ENCODE measurements at regions not wholly inside any gene's neighbourhood (a gene's known extent, or its start where the extent isn't known, plus 50 kb on each side); places are given as distances from the start of the nearest gene placed in this dataset.

DNA sequence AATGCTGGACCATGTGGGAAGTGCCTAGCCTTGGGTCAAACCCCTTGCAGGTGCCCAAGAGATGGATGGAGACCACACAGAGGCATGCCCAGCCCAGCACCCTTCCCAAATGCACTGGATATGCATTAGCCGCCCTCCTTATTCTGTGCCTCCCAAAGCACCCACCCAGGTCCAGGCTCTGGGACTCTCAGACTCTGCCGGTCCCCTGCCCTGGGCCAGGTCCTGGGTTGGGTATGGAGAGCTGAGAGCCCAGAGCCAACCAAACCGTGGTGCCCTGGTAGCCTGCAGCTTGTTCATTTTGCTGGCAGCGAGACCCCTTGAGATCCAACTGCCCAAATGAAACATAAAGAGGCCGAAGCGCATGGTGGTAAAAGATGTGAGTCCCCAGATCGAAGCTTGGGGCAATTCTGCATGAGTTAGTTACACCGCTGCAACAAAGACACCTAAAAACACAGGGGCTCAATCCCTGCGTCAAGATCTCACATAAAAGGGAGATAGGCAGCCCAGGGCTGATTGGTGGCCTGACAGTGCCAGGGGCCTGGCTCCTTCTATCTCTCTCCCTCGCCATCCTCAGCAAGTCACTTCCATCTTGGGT is 61.5 kb downstream of the MYEOV start:
- Histone ChIP-seq H3K4me1 (peaks cover 0 to 17% (median 10%) of the 10 kb centered on the region in 6 donors), H3K36me3 (no peaks in the 10 kb centered on the region), H3K4me3 (no peak overlapping the region), H3K27ac (no peak overlapping the region), H3K9me3 (peaks cover 4 to 15% (median 10%) of the 10 kb centered on the region in 8 donors), H3K27me3 (replicated peaks in 1 of 7) (peaks cover 0 to 12% (median 0%) of the 10 kb centered on the region in 7 donors)
- no peak for DNase-seq
- intact Hi-C loops (cut with DNase I; ENCODE audit: low total_unique reads) = no loop called here
- 89 to 96% (median 93%) methylated on average over 10 of the region's 10 CpGs for WGBS, 5 donors
- TF ChIP-seq POLR2AphosphoS5 (IDR thresholded peaks at IDR 0.05) (no peak), POLR2A (IDR thresholded peaks at IDR 0.05) (no peak)
- TF ChIP-seq, protein P1, sequence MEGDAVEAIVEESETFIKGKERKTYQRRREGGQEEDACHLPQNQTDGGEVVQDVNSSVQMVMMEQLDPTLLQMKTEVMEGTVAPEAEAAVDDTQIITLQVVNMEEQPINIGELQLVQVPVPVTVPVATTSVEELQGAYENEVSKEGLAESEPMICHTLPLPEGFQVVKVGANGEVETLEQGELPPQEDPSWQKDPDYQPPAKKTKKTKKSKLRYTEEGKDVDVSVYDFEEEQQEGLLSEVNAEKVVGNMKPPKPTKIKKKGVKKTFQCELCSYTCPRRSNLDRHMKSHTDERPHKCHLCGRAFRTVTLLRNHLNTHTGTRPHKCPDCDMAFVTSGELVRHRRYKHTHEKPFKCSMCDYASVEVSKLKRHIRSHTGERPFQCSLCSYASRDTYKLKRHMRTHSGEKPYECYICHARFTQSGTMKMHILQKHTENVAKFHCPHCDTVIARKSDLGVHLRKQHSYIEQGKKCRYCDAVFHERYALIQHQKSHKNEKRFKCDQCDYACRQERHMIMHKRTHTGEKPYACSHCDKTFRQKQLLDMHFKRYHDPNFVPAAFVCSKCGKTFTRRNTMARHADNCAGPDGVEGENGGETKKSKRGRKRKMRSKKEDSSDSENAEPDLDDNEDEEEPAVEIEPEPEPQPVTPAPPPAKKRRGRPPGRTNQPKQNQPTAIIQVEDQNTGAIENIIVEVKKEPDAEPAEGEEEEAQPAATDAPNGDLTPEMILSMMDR (IDR thresholded peaks at IDR 0.05 in 8 of 11, conservative IDR thresholded peaks at IDR 0.05 in 3 of 11) = no peak

DNA sequence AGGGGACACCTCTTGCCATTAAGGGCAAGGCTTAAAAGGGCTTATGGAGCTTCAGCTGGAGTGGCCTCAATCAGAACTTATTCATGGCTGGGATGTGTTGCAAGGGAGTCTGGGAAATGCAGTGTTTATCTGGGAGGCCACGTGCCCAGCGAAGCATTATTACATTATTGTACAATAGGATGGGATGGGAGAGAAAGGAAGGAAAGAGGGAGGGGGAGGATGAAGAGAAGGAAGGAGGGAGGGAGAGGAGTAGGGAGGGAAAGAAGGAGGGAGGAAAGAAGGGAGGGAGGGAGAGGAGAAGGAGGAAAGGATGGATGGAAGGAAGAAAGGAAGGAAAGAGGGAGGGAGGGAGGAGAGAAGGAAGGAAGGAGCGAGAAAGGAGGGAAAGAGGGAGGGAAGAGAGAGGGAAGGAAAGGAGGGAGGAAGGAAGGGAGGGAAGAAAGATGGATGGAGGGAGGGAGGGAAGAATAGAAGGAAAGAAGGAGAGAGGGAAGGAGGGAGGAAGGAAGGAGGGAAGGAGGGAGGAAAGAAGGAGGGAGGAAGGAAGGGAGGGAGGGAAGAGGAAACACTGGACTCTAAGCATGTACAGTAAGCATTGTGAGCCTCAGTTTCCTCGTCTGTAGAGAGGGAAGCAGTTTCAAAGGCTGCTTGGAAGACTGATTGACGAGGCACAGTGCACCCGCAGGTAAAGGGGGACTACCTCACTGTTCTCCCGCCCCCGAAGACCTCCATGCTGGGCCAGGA is 62.2 kb downstream of the MYEOV start:
- peaks cover 0 to 12% (median 0%) of the 10 kb centered on the region in 7 donors for H3K27me3 ChIP-seq (replicated peaks in 1 of 7)
- TF ChIP-seq POLR2A (IDR thresholded peaks at IDR 0.05) = no peak
- TF ChIP-seq, protein P1 (IDR thresholded peaks at IDR 0.05 in 8 of 11, conservative IDR thresholded peaks at IDR 0.05 in 3 of 11) = no peak
- TF ChIP-seq POLR2AphosphoS5 (IDR thresholded peaks at IDR 0.05) = no peak
- H3K4me1 ChIP-seq = peaks cover 0 to 17% (median 10%) of the 10 kb centered on the region in 6 donors
- H3K4me3 ChIP-seq = no peak overlapping the region
- WGBS, 5 donors = 79 to 90% (median 84%) methylated on average over 8 of the region's 8 CpGs
- H3K36me3 ChIP-seq = no peaks in the 10 kb centered on the region
- DNase-seq = no peak
- intact Hi-C loops (cut with DNase I; ENCODE audit: low total_unique reads) = no loop called here
- no peak overlapping the region for H3K27ac ChIP-seq
- H3K9me3 ChIP-seq = peaks cover 4 to 16% (median 10%) of the 10 kb centered on the region in 8 donors

DNA sequence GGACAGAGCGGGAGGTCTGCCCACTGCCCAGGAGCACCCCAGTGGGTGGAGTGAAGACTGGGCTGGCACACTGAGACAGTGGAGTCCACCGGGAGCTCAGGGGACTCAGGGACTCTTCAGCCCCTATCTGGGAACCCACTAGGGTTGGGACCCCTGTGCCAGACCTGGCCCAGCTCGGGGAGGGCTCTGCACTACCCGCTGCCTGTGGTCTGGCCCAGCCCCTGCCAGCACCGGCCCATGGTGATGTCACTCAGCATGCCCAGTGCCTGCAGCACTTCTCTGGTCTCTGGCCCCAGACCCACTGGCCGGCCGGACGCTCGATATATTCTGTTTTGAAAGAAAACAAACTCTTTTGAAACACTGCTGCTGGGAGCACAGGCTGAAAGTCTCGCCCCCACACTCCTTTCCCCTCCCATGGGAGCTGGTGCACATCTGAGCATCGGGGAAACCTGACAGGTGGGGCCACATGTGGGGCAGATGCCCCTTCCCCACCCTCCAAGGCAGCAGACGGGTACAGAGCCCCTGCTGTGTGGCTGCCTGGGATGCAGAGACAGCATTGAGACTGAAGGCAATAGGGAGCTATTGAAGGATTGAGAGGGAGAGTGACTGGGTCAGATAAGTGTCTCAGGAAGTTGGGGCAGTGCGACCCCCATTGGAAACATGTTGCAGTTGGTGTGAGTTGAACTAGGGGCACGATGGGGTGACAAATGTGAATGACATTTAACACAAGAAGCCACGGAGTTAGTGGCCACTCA is 62.9 kb downstream of the MYEOV start:
- H3K4me3 ChIP-seq = no peak overlapping the region
- intact Hi-C loops (cut with DNase I; ENCODE audit: low total_unique reads) = no loop called here
- no peaks in the 10 kb centered on the region for H3K36me3 ChIP-seq
- H3K27me3 ChIP-seq (replicated peaks in 1 of 7) = peaks cover 0 to 12% (median 0%) of the 10 kb centered on the region in 7 donors
- peaks cover 0 to 17% (median 10%) of the 10 kb centered on the region in 6 donors for H3K4me1 ChIP-seq
- peaks cover 4 to 16% (median 10%) of the 10 kb centered on the region in 8 donors for H3K9me3 ChIP-seq
- TF ChIP-seq, protein P1 (IDR thresholded peaks at IDR 0.05 in 8 of 11, conservative IDR thresholded peaks at IDR 0.05 in 3 of 11) = no peak
- TF ChIP-seq POLR2A (IDR thresholded peaks at IDR 0.05) = no peak
- TF ChIP-seq POLR2AphosphoS5 (IDR thresholded peaks at IDR 0.05) = no peak
- no peak overlapping the region for H3K27ac ChIP-seq
- no peak for DNase-seq
- 83 to 88% (median 85%) methylated on average over 15 of the region's 15 CpGs for WGBS, 5 donors

All from spleen (tissue), 11 donors.